ENCODE measurements at regions not wholly inside any gene's neighbourhood (a gene's known extent, or its start where the extent isn't known, plus 50 kb on each side); places are given as distances from the start of the nearest gene placed in this dataset.

DNA sequence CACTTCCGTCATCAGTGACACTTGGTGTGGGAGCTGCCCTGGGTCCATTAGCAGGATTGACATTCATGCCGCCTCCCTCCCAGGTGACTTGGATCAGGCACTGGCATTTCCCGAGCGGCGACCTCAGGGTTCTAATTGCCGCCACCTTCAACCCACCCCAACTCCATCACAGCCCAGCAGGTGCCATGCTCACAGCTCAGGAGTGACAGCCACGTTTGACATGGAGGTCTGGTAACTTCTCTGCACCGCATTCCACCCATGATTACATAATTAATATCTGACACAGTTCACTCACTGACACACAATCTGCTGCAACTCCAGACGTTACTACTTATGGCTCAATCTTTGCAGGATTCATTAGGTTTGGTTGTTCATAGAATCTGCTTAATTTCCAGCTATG, 450.9 kb upstream of the MYT1L start:
- peaks cover 10% of the 10 kb centered on the region for H3K36me3 Mint-ChIP-seq (ENCODE audit: unreplicated experiment)
- no peak overlapping the region for H3K4me3 Mint-ChIP-seq (ENCODE audit: unreplicated experiment)
- H3K27ac Mint-ChIP-seq (ENCODE audit: unreplicated experiment), result no peak overlapping the region
- H3K9me3 Mint-ChIP-seq (ENCODE audit: unreplicated experiment), result peaks cover 16% of the 10 kb centered on the region
- no peak for TF ChIP-seq CTCF (IDR thresholded peaks at IDR 0.05; ENCODE audit: partially characterized antibody, unreplicated experiment)
- H3K27me3 Mint-ChIP-seq (ENCODE audit: unreplicated experiment), result peaks cover 27% of the 10 kb centered on the region
- no peak for DNase-seq
- no peaks in the 10 kb centered on the region for H3K4me1 Mint-ChIP-seq (ENCODE audit: low read depth, unreplicated experiment)

DNA sequence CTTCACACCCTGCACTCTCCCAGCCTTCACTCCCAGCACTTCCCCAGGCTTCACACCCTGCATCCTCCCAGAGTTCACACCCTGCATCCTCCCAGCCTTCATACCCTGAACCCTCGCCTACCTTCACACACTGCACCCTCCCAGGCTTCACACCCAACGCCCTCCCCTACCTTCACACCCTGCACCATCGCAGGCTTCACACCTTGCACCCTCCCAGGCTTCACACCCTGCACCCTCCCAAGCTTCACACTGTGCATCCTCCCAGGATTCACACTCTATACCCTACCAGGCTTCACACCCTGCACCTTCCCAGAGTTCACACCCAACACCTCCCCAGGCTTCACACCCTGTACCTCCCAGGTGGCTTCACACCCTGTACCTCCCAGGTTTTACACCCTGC, 448.7 kb upstream of the MYT1L start:
- TF ChIP-seq CTCF (IDR thresholded peaks at IDR 0.05; ENCODE audit: partially characterized antibody, unreplicated experiment), result no peak
- no peaks in the 10 kb centered on the region for H3K4me1 Mint-ChIP-seq (ENCODE audit: low read depth, unreplicated experiment)
- no peak overlapping the region for H3K27ac Mint-ChIP-seq (ENCODE audit: unreplicated experiment)
- peaks cover 7% of the 10 kb centered on the region for H3K36me3 Mint-ChIP-seq (ENCODE audit: unreplicated experiment)
- DNase-seq, result no peak
- no peak overlapping the region for H3K4me3 Mint-ChIP-seq (ENCODE audit: unreplicated experiment)
- peaks cover 15% of the 10 kb centered on the region for H3K9me3 Mint-ChIP-seq (ENCODE audit: unreplicated experiment)
- peaks cover 25% of the 10 kb centered on the region for H3K27me3 Mint-ChIP-seq (ENCODE audit: unreplicated experiment)

GRCh38 chr2:2777876-2778275, 446.8 kb upstream of the MYT1L start:
- H3K4me3 Mint-ChIP-seq (ENCODE audit: unreplicated experiment), result no peak overlapping the region
- H3K27ac Mint-ChIP-seq (ENCODE audit: unreplicated experiment), result no peak overlapping the region
- H3K27me3 Mint-ChIP-seq (ENCODE audit: unreplicated experiment), result peaks cover 21% of the 10 kb centered on the region
- H3K9me3 Mint-ChIP-seq (ENCODE audit: unreplicated experiment), result peaks cover 11% of the 10 kb centered on the region
- no peaks in the 10 kb centered on the region for H3K4me1 Mint-ChIP-seq (ENCODE audit: low read depth, unreplicated experiment)
- DNase-seq, result no peak
- TF ChIP-seq CTCF (IDR thresholded peaks at IDR 0.05; ENCODE audit: partially characterized antibody, unreplicated experiment), result no peak
- H3K36me3 Mint-ChIP-seq (ENCODE audit: unreplicated experiment), result peaks cover 7% of the 10 kb centered on the region

GRCh38 chr2:2777213-2777612, 446.1 kb upstream of the MYT1L start:
- Mint-ChIP-seq H3K4me1 (ENCODE audit: low read depth, unreplicated experiment) (no peaks in the 10 kb centered on the region), H3K36me3 (ENCODE audit: unreplicated experiment) (peaks cover 7% of the 10 kb centered on the region), H3K4me3 (ENCODE audit: unreplicated experiment) (no peak overlapping the region), H3K27ac (ENCODE audit: unreplicated experiment) (no peak overlapping the region), H3K9me3 (ENCODE audit: unreplicated experiment) (peaks cover 11% of the 10 kb centered on the region), H3K27me3 (ENCODE audit: unreplicated experiment) (peaks cover 20% of the 10 kb centered on the region)
- DNase-seq, result no peak
- TF ChIP-seq CTCF (IDR thresholded peaks at IDR 0.05; ENCODE audit: partially characterized antibody, unreplicated experiment), result no peak

DNA sequence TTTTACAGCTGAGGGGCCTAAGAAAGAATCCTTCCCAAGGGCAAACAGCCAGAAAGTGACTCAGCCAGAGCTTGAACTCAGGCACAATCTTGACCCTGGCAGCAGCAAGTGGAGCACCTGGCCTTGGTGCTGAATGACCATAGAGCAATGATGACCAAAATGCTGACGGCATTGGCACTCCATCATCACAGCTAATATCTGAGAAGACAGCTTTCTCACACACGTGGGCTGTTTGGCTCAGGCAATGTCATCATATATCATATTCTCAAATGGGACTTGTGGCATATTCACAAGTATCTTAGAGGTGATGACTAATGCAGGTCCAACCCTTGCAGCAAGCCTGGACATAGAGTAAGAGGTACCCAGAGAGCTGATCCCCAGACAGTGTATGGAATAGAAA, 443.9 kb upstream of the MYT1L start:
- Mint-ChIP-seq H3K9me3 (ENCODE audit: unreplicated experiment) (peaks cover 10% of the 10 kb centered on the region), H3K36me3 (ENCODE audit: unreplicated experiment) (peaks cover 11% of the 10 kb centered on the region), H3K27me3 (ENCODE audit: unreplicated experiment) (peaks cover 17% of the 10 kb centered on the region), H3K27ac (ENCODE audit: unreplicated experiment) (no peak overlapping the region), H3K4me3 (ENCODE audit: unreplicated experiment) (no peak overlapping the region), H3K4me1 (ENCODE audit: low read depth, unreplicated experiment) (no peaks in the 10 kb centered on the region)
- TF ChIP-seq CTCF (IDR thresholded peaks at IDR 0.05; ENCODE audit: partially characterized antibody, unreplicated experiment), result no peak
- no peak for DNase-seq

All from glutamatergic neuron (in vitro differentiated cells).